Hematopoietic multipotent progenitor cell (in vitro differentiated cells): ENCODE measurements at regions not wholly inside any gene's neighbourhood (a gene's known extent, or its start where the extent isn't known, plus 50 kb on each side); places are given as distances from the start of the nearest gene placed in this dataset.

ENCODE experiments used
- DNase-seq, 3 donors: peaks; one replicate each; pipeline ENCODE4 v3.0.0-alpha.2; 2011 to 2015; ENCODE audit warnings: low read depth in 2 of 3, low spot score in 2 of 3

DNA sequence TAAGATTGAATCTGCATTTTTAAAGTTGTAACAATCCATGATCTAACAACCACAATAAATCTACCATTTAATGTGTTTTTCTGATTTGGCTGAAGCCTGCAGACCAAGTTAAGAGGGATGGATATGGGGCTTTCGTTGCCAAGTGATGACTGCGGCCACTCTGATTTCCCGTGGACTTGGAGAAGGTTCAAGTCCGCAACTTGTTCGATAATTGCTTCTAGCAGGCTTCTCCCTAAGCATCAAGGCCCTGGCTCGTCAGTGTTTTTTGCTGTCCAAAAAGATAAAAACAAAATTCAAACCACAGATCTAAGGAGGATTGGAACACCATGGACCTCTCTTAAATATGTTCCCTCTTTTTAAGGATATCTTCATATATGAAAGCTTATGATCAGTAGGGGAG, 256.6 kb downstream of the CNTN3 start:
- no peak for DNase-seq

DNA sequence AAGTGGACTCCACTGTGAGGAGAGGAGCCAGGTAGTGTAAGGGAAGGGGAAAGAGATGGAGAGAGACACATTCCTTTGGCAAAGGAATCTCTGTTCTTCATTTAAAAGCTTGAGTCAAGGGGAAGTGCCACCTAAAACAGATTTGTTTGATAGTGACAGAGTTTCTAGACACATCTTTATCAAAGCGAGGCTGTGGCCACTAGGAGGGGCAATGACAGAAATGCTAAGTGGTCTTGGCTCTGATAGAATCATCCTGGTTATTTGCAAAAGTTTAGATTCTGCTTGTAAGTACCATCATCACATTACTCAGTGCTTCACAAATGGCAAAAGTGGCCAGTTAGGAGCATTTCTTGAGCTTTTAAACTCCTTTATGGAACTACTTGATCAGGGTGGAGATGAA, 261.4 kb downstream of the CNTN3 start:
- DNase-seq, result no peak

DNA sequence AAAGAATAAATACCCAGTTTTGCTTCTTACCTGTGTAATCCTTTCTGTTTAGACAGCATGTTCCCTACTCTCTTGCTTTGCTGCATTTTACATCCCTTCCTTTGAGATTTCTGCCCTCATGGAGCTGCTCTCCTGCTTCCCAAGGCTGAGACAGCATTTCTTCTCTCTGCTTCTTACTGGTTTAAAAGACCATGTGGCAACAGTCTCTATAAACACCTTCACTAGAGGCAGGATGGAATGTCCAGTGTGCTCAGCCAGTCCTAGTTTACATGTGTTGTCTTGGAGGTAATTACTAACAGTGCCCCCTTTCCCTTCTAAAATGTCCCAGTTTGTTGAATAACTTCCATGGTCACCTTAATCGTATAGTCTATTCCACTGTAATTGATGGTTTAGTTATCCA, 262.3 kb downstream of the CNTN3 start:
- DNase-seq, result no peak

DNA sequence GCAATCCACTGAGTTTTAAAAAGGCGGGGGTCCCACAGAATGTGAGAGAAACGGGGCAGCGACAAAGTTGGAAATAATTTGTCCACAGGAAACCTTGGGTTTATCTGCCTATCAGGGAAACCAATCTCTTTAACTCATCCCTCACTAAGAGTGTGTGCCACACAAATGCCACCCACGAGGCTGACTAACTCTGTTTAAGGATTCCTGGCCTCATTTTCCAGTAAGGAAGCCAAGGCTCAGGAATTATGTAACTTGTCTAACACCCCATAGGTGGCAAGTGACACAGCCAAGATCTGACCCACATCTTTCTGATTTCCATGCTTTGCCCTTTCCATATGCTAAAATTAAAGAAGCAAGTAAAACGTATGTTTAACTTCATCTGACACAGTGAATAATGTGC, 263.2 kb downstream of the CNTN3 start:
- DNase-seq, result no peak

DNA sequence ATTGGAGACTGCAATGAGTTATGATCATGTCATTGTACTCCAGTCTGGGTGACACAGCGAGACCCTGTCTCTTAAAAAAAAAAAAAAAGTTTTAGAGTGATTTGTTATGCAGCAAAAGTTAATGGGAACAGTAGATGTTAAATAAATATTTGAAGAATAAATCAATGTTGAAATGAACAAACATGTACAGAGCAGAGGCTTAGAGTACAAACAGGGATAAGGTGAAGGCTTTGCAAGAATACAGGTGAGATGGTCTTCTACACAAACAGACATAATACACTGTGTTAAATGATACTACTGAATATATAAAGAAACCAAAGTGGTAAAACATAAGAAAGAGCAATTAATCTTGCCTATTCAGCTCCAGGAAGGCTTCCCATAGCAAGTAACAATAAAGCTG, 265.4 kb downstream of the CNTN3 start:
- no peak for DNase-seq

DNA sequence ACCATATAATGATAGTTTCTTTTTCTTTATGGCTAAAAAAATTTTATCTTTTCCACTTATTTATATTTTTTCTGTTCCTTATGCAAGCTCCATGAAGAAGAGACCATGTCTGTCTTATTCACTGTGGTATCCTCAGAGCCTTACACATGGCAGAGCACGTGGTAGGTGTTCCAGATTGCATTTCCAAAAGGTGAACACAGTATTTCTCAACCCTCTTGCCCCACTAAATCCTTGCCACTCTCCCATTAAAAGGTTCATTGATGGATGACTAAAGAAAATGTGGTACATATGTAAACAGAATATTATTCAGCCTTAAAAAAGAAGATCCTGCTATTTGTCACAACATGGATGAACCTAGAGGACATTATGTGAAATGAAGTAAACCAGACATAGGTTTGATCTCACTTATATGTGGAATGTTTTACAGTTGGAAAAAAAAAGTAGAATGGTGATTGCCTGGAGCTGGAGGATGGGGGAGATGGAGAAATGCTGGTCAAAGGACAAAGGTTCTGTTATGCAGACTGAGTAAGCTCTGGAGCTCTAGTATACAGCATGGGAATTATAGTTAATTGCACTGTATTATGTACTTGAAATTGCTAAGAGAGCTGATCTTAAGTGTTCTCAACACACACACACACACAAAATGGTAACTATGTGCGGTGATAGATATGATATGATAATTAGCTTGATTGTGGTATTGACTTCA, 266.7 kb downstream of the CNTN3 start:
- DNase-seq, result no peak

DNA sequence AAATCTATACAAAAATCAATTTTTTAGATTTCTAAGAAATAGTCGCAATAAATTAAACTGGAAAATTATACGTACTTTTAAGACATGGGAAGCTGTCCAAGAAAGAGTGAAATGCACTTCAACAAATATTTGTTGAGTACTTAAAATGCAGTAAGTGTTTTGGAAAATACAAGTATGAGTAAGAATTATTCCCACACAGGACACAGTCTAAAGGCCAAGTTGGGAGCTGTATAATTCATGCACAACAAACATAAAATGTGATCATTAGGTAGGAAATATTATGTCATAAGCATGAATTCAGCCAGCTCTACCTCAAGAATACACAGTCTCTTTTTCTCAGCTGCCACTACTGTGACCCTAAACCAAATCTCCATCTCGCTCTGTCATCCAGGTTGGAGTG, 267.6 kb downstream of the CNTN3 start:
- DNase-seq, result no peak

DNA sequence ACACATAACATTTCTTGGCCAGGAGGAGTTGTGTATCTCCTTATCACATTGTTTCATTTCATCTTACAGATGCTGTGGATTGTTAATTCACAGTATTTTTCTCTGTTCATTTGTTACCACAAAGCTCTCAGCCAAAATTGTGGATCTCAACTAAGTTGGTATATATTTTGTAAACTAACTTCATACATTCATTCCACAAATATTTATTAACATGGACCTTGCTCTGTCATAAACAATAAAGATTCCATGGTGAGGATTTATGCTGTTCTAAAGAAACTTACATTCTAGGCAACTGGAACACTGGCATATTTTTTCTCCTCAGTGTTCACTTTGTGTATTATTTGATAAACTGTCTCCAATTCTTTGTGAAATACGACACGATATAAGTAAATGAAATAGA, 268.8 kb downstream of the CNTN3 start:
- DNase-seq, result no peak

DNA sequence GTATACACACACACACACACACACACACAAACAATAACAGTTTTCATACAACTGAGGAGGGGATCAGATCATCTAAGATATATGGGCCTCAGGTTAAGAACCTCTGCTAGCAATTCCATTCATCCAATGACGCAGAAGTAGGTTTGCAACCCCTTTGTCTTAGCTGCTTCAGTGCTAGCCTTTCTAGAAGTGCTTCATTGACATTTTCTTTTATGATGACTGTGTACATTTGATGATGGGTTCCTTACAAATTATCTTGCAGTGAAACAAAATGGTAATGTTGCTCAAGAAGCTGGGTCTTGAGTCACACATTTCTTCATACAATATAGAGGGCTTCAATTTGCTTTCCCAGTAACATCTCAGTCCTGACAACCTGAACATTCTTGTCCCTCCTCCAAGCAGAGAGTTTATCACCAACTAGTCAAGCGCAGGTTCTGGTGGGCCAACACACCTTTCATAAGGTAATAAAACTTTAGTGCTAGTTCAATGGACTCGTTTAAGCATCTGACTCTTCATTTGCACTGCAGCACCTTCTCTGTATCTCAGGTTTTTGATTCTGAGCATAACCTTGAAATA, 269.5 kb downstream of the CNTN3 start:
- no peak for DNase-seq

DNA sequence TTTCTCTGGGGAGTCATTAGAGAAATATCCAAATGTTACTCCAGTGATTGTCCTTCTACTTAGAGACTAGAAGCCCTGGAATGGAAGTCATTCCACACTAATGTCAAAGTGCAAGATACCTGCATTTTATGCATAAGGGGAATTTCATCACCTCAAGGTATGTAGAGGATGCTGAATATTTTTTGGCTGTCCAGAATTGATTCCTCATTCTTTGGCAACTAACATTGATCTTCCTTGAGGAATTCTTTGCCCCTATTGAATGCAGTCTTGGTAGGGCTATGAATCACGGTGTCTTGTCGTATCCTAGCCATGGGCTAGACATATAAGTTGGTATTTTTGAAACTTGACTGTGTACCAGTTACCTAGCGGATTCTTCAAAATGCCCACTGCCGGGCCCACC, 271.1 kb downstream of the CNTN3 start:
- no peak for DNase-seq

DNA sequence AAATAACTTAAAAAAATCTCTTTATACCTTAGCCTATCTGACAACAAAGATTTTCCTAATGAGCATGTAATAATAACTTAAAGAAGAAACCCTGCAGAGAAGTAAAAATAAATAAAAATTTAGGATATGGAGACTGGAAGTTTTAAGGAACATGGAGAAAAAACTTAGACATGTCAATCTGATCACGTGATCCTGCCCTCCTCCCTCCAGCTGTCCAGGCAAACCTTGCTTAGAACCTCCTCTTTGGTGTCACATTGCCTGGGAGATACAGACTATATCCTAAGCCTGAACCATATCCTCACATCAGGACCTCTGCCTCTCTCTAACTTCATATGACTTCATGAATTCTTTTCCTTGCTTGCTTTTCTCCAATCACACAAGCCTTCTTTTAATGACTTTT, 275.5 kb downstream of the CNTN3 start:
- DNase-seq, result no peak

DNA sequence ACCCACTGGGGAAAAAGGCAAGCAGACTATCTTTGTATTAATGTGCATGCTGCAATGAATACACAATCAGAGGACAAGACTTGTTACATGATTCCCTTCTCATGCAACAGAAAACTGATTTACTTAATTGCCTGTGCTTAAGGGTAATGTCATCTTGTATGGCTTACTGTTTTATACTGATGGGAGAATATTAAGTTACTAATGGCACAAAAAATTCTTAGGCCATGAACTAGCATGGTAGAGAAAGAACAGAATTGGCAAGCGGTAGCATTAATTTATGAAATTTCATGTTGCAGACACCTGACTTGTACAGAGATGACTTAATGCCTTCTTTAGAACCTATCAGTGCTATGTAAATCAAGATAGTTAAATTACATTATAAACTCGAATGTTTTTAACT, 282.3 kb downstream of the CNTN3 start:
- no peak for DNase-seq

DNA sequence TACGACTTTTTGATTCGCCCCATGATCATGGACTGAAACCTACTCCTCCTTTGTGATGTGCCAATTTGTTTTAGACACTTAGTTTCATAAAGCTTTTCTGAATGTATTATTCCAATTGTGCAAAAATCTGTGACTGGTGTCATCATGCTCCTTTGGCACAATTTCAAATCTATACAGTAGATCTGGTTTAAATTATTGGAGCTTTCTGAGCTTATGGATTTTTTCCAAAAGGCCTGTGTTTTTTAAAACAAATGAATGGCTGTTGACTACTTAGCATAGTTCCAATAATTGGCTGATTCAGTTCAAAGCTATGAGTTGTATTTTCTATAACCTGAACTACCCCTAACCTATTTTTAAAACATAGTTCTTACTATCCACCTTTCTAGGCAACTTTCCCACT, 282.7 kb downstream of the CNTN3 start:
- DNase-seq, result no peak

DNA sequence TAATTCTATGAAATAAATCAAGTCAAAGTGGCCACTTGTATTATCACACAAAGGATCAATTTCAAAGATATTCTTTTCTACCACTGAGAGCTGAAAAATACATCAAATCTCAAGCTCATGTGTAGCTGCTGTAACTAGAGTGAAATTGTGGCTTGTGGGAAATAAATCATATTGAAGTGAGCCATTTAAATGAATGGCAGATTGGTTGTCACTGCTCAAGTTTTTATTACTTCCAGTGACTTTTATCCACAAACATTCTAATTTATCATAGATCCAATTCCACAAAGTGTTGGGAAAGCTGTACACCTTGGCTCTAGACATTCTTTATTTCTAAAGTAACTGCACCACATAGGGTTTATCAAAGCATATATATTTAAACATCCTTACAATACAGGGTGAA, 285.4 kb downstream of the CNTN3 start:
- DNase-seq, result no peak

DNA sequence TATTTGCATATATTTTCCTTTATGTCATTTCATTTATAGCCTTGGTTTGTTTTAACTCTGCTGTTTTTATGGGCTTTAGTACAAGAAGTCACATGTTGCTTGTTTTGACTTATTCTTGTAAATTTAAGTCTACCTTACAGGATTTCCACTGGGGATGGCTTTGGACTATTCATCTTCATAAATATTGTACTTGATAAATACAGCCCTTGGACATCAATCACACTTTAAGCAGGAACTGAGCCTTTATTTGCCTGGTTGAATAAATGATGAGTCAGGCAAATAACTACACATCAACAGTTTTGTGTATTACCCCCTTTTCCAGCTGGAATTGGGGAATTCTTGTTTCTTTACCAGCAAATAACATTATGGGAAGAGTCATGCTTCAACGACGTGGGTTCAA, 286.0 kb downstream of the CNTN3 start:
- DNase-seq, result no peak

DNA sequence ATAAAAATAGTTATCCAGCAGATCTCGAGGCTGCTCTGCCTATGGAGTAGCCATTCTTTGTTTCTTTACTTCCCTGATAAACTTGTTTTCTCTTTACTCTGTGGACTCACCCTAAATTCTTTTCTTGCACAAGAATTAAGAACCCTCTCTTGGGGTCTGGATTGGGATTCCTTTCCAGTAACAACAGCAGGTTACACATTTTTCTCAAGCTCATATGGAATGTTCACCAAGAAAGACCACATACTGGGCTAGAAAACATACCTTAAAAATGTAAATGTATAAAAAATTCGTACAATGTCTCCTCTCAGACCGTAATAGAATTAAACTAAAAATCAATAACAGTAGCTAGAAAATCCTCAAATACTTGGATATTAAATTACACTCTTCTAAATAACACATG, 299.2 kb downstream of the CNTN3 start:
- no peak for DNase-seq

DNA sequence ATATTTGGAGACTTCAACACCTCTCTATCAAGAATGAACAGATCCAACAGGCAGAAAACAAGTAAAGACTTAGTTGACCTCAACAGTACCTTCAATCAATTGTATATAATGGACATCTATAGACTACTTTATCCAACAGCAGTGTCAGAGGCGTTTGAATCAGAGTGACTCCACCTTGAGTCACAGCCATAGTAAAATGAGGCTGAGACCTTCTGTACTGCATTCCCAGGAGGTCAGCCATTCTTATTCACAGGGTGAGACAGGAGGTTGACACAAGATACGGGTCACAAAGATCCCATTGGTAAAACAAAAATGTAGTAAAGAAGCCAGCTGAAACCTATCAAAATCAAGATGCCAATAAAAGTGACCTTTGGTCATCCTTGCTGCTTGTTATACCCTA, 299.8 kb downstream of the CNTN3 start:
- DNase-seq, result no peak

DNA sequence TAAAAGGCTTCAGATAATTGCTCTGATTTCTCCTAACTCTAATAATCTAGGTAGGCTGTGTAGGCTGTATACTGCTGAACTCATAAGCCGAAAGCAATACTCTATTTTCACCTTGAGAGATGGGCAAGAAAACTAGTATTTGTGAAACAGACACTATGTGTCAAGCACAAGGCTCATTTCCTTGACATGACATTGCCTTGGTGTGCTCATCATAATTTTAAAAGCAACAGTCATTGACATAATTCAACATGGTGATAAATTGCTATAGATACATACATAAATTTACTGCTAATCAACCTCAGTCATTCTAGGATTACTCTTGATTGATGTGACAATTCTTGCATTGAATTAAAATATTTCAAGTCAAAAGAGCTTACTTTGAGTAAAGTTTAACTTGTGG, 304.7 kb downstream of the CNTN3 start:
- no peak for DNase-seq

DNA sequence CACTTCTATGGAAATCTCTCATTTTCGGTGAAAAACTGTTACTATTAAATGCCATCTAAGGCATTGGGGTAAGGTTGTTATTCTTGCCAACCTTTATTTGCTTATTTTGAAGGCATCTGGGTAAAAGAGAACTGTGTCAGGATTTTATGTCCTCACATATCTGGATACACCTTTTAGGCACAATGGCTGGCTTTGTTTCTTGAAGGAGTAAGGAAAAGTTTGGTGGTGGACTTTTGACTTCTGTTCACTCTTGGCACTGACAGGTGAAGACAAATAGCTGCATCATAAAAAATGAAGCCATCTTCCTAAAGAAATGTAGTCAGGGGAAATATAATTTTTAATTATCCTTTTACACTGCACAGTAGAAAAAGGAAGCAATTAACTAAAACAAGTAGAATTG, 310.0 kb downstream of the CNTN3 start:
- no peak for DNase-seq

DNA sequence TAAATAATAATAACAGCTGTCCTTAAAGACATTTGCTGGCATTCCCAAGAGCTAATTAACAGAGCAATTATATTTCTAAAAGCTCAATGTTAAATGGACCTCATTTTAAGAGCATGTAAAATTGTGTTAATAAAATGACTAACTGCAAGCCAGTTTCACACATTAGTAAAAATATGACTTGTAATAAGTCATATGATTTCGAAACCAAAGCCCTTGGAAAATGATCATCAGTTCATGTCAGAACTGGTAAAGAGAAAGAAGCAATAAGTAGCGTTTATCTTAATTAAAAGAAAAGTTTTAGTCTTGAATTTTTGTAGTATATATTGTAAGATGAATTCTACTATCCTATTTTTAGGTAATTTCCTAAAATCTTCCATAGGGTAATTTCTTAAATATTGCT, 310.7 kb downstream of the CNTN3 start:
- DNase-seq, result no peak

DNA sequence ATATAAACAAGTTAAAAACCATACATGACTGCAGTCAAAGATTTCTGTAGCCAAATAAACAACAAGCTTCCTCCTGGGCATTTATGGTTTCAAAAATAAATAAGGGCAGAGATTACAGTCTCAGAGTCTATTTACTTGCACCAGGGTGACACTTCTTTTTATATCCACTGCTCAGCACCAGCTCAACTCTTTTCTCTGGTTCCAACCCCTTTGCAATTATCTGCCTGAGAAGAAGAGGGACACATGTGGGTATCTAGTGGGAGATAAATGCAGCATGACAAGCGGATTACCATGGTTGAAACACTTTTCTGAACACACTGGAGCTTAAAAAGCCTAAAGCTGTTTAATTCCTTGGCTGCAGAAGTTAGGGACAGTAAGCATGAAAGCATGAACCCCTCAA, 311.5 kb downstream of the CNTN3 start:
- no peak for DNase-seq

DNA sequence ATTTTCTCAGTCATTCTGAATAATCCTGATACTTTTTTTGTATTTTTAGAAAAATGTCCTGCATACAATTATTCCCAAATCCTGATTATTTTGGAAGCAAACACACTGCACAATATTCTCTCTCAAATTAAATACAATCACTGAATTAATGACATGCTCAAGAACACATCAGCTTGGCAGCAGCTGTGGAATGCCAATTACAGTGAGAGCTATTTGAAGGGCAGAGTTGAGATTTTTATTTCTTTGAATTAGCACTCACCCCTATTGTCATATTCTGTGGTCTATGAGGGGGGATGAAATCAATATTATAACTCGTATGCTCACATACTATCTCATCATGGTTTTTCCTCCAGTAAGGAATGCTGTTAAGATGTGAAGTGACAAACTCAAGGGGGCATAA, 312.2 kb downstream of the CNTN3 start:
- no peak for DNase-seq

DNA sequence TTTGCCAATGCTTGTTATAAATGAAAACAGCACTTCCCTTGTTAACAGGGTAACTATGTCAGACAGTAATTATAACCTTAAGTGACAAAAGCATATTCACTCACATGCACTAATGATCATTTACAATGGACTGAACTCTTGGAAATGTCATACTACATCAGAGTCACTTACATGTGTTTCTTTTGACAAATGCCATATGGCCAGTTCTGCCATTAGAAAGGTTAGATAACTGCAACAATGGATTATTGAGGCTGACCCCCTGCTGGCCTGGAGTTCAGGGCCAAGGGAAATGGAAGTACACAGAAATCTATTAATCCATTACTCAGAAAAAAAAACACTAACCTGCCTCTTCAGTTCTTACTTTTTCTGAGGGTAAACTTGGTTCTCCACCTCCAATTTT, 313.4 kb downstream of the CNTN3 start:
- no peak for DNase-seq
